Astrocyte (in vitro differentiated cells and primary cell): ENCODE measurements at regions not wholly inside any gene's neighbourhood (a gene's known extent, or its start where the extent isn't known, plus 50 kb on each side); places are given as distances from the start of the nearest gene placed in this dataset.

Source experiments
- CTCF ChIP-seq: IDR thresholded peaks from 2 replicates; pipeline ENCODE4 v1.5.1; 2011; ENCODE audit warnings: low read depth, mild to moderate bottlenecking, inconsistent platforms, low read length, moderate library complexity; ENCODE audit not compliant: insufficient read depth
- EZH2 ChIP-seq: IDR thresholded peaks from 2 replicates; pipeline ENCODE4 v1.6.1; 2012; ENCODE audit warnings: mild to moderate bottlenecking, low read length, inconsistent platforms; ENCODE audit not compliant: insufficient read depth

- peak; percentile 44 for TF ChIP-seq CTCF
- TF ChIP-seq EZH2, result no peak
These were observed 52.1 kb downstream of the MPP7 start for GRCh38 chr10:28250782-28251181.
